Fibroblast of lung (primary cell): ENCODE measurements at regions not wholly inside any gene's neighbourhood (a gene's known extent, or its start where the extent isn't known, plus 50 kb on each side); places are given as distances from the start of the nearest gene placed in this dataset.

Source experiments
- EZH2 ChIP-seq: IDR thresholded peaks from 2 replicates; pipeline ENCODE4 v1.5.1; 2012; ENCODE audit warnings: low read length, control low read depth, mild to moderate bottlenecking; ENCODE audit errors: missing control alignments
- TF ChIP-seq, protein P1 (sequence below), 2 donors: IDR thresholded peaks in 1 of 2; conservative IDR thresholded peaks in 1 of 2; 1 replicate in 1 of 2; 2 replicates in 1 of 2; pipeline ENCODE4 v1.5.1; 2011 to 2012; ENCODE audit warnings: low read length in 2 of 2, control low read depth in 1 of 2, inconsistent platforms in 1 of 2, low read depth in 1 of 2, mild to moderate bottlenecking in 1 of 2

DNA sequence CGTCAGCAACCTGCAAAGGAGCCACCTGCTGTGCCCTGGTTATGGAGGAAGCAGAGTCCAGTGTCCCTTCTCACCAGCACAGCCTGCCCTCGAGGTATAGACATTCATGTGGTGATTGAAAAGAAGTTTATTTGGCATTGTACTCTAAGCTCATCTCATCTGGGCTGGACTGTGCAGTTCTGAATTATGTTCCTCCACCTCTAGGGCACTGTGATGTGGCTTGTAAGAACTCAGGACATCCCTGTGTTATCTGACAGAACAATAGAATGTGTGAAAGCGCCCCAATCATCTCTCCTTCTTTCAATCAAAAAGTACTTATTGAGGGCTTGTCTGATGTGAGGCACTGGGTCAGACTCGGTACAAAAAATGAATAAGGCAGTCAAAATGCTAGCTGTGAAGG, 140.1 kb downstream of the DHRS2 start:
- TF ChIP-seq, protein P1, sequence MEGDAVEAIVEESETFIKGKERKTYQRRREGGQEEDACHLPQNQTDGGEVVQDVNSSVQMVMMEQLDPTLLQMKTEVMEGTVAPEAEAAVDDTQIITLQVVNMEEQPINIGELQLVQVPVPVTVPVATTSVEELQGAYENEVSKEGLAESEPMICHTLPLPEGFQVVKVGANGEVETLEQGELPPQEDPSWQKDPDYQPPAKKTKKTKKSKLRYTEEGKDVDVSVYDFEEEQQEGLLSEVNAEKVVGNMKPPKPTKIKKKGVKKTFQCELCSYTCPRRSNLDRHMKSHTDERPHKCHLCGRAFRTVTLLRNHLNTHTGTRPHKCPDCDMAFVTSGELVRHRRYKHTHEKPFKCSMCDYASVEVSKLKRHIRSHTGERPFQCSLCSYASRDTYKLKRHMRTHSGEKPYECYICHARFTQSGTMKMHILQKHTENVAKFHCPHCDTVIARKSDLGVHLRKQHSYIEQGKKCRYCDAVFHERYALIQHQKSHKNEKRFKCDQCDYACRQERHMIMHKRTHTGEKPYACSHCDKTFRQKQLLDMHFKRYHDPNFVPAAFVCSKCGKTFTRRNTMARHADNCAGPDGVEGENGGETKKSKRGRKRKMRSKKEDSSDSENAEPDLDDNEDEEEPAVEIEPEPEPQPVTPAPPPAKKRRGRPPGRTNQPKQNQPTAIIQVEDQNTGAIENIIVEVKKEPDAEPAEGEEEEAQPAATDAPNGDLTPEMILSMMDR (conservative IDR thresholded peaks at IDR 0.05 in 1 of 2, IDR thresholded peaks at IDR 0.05 in 1 of 2; ENCODE audit: low read depth in 1 of 2, low read length in 2 of 2) = no peak
- no peak for TF ChIP-seq EZH2
